Liver (tissue), 8 donors: ENCODE measurements at regions not wholly inside any gene's neighbourhood (a gene's known extent, or its start where the extent isn't known, plus 50 kb on each side); places are given as distances from the start of the nearest gene placed in this dataset.

Experiments
- DNase-seq: peaks from one replicate; pipeline ENCODE4 v3.0.0-alpha.2; 2017; ENCODE audit warnings: low spot score
- H3K27ac ChIP-seq, 2 donors: one replicate each; pipeline ENCODE4 v1.7.0; 2013; ENCODE audit warnings: inconsistent platforms in 2 of 2, low read length in 2 of 2, control low read depth in 1 of 2, low read depth in 1 of 2, mild to moderate bottlenecking in 1 of 2
- H3K27me3 ChIP-seq, 4 donors: one replicate each; pipeline versions ENCODE4 v1.6.1 to v1.7.0; 2013; ENCODE audit warnings: low read length in 3 of 4, inconsistent platforms in 1 of 4, mild to moderate bottlenecking in 1 of 4, moderate library complexity in 1 of 4; ENCODE audit not compliant: control insufficient read depth in 4 of 4, insufficient read depth in 4 of 4
- H3K36me3 ChIP-seq, 4 donors: one replicate each; pipeline versions ENCODE4 v1.6.1 to v1.7.0; 2013; ENCODE audit warnings: low read length in 3 of 4, mild to moderate bottlenecking in 3 of 4, low read depth in 1 of 4, moderate library complexity in 1 of 4; ENCODE audit not compliant: control insufficient read depth in 4 of 4, insufficient read depth in 3 of 4
- H3K4me1 ChIP-seq, 4 donors: one replicate each; pipeline versions ENCODE4 v1.6.1 to v1.7.0; 2013; ENCODE audit warnings: low read length in 3 of 4, mild to moderate bottlenecking in 3 of 4, moderate library complexity in 1 of 4; ENCODE audit not compliant: control insufficient read depth in 4 of 4, insufficient read depth in 4 of 4
- H3K4me3 ChIP-seq, 3 donors: one replicate each; pipeline versions ENCODE4 v1.6.1 to v1.7.0; 2013; ENCODE audit warnings: low read length in 3 of 3, control low read depth in 1 of 3, low read depth in 1 of 3, mild to moderate bottlenecking in 1 of 3
- H3K9ac ChIP-seq, 2 donors: one replicate each; pipeline ENCODE4 v1.7.0; 2013; ENCODE audit warnings: low read length in 2 of 2, mild to moderate bottlenecking in 2 of 2, moderate library complexity in 2 of 2, control low read depth in 1 of 2, low read depth in 1 of 2
- H3K9me3 ChIP-seq, 4 donors: one replicate each; pipeline versions ENCODE4 v1.6.1 to v1.7.0; 2013; ENCODE audit warnings: low read length in 3 of 4; ENCODE audit not compliant: control insufficient read depth in 4 of 4
- EGR1 ChIP-seq, 2 donors: IDR thresholded peaks; 2 replicates each; pipeline ENCODE4 v1.6.1; 2016 to 2018; ENCODE audit warnings: antibody characterized with exemption in 2 of 2, low read depth in 2 of 2
- GABPA ChIP-seq, 2 donors: IDR thresholded peaks in 1 of 2; conservative IDR thresholded peaks in 1 of 2; 2 replicates each; pipeline ENCODE4 v1.6.1; 2016; ENCODE audit warnings: antibody characterized with exemption in 2 of 2, mild to moderate bottlenecking in 1 of 2, moderate library complexity in 1 of 2
- HNF4A ChIP-seq, 2 donors: conservative IDR thresholded peaks; 2 replicates each; pipeline ENCODE4 v1.6.1; 2016; ENCODE audit warnings: antibody characterized with exemption in 2 of 2, mild to moderate bottlenecking in 2 of 2
- HNF4G ChIP-seq: IDR thresholded peaks from 2 replicates; pipeline ENCODE4 v1.6.1; 2016; ENCODE audit warnings: antibody characterized with exemption
- NR2F2 ChIP-seq: IDR thresholded peaks from 2 replicates; pipeline ENCODE4 v1.6.1; 2016; ENCODE audit warnings: antibody characterized with exemption
- RAD21 ChIP-seq, 2 donors: IDR thresholded peaks; 2 replicates each; pipeline ENCODE4 v1.6.1; 2016; ENCODE audit warnings: antibody characterized with exemption in 2 of 2, mild to moderate bottlenecking in 2 of 2
- RXRA ChIP-seq, 2 donors: IDR thresholded peaks; 2 replicates each; pipeline ENCODE4 v1.6.1; 2017 to 2018; ENCODE audit warnings: antibody characterized with exemption in 2 of 2, mild to moderate bottlenecking in 1 of 2
- TAF1 ChIP-seq: conservative IDR thresholded peaks from 2 replicates; pipeline ENCODE4 v1.6.1; 2016; ENCODE audit warnings: antibody characterized with exemption, mild to moderate bottlenecking
- YY1 ChIP-seq: IDR thresholded peaks from 2 replicates; pipeline ENCODE4 v1.6.1; 2016; ENCODE audit warnings: antibody characterized with exemption, mild to moderate bottlenecking
- WGBS: extraction: QIAGEN DNeasy Blood & Tissue Kit; methylation state at CpG from one replicate; pipeline ENCODE4 v1.1.7; 2013; 5-methylcytosine and 5-hydroxymethylcytosine counted together
- TF ChIP-seq, protein P1 (sequence below): IDR thresholded peaks from 2 replicates; pipeline ENCODE4 v1.6.1; 2016; ENCODE audit warnings: antibody characterized with exemption
- TF ChIP-seq, protein P2 (sequence below): fragments of 150-350 bp; IDR thresholded peaks from 2 replicates; pipeline ENCODE4 v1.5.1; 2017; ENCODE audit warnings: improper control_type of control experiment, low read depth, low read length; ENCODE audit not compliant: missing input control
- TF ChIP-seq, protein P3 (sequence below): IDR thresholded peaks from 2 replicates; pipeline ENCODE4 v1.6.1; 2016; ENCODE audit warnings: antibody characterized with exemption
- TF ChIP-seq, protein P4 (sequence below): IDR thresholded peaks from 2 replicates; pipeline ENCODE4 v1.6.1; 2016; ENCODE audit warnings: antibody characterized with exemption
- TF ChIP-seq, protein P5 (sequence below): IDR thresholded peaks from 2 replicates; pipeline ENCODE4 v1.6.1; 2016; ENCODE audit warnings: antibody characterized with exemption, mild to moderate bottlenecking
- donor health status: healthy.
- donor health status: healthy.
- donor health status: healthy.
- donor health status: healthy.
- donor health status: healthy.

DNA sequence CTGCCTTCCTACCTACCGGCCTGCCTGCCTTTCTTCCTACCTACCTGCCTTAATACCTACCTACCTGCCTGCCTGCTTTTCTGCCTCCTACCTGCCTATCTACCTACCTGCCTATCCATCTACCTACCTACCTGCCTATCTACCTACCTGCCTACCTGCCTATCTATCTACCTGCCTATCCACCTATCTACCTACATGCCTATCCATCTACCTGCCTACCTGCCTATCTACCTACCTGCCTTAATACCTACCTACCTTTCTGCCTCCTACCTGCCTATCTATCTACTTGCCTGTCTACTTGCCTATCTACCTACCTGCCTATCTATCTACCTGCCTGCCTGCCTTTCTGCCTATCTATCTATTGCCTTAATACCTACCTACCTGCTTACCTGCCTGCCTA lies 383.8 kb upstream of the PSMD7 start:
- Histone ChIP-seq H3K36me3 (no peaks in the 10 kb centered on the region), H3K4me1 (no peaks in the 10 kb centered on the region), H3K27ac (no peak overlapping the region), H3K9ac (no peak overlapping the region), H3K27me3 (peaks cover 0 to 1% (median 0%) of the 10 kb centered on the region in 4 donors), H3K4me3 (no peak overlapping the region), H3K9me3 (peaks cover 0 to 1% (median 0%) of the 10 kb centered on the region in 4 donors)
- WGBS: 86% methylated on average over 1 of the region's 1 CpG
- no peak for DNase-seq
- TF ChIP-seq RXRA (IDR thresholded peaks at IDR 0.05) (no peak), HNF4A (conservative IDR thresholded peaks at IDR 0.05) (no peak)

DNA sequence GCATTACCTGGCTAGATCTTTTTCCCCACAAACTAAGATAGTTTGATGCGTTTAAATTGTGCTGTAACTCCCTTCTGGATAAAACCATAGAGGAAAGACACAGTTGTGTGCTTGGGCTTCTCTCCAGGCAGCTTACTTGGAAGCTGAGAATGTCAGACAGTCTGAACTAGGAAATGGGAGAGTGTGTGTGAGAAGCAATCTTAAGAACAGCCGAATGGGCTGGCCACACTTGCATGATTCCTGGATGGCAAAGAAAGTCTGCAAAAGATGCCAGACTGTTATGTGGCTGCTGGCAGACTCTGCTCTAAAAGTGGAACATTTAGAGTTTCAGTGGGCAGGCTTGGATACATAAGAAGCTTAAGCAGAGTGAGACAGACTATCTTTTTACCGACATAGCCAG lies 384.3 kb upstream of the PSMD7 start:
- DNase-seq: no peak
- Histone ChIP-seq H3K27me3 (no peaks in the 10 kb centered on the region), H3K9ac (no peak overlapping the region), H3K4me3 (no peak overlapping the region), H3K9me3 (no peaks in the 10 kb centered on the region), H3K36me3 (no peaks in the 10 kb centered on the region), H3K27ac (no peak overlapping the region), H3K4me1 (no peaks in the 10 kb centered on the region)
- WGBS: 72% methylated on average over 3 of the region's 3 CpGs
- TF ChIP-seq, protein P1, sequence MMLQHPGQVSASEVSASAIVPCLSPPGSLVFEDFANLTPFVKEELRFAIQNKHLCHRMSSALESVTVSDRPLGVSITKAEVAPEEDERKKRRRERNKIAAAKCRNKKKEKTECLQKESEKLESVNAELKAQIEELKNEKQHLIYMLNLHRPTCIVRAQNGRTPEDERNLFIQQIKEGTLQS: no peak

DNA sequence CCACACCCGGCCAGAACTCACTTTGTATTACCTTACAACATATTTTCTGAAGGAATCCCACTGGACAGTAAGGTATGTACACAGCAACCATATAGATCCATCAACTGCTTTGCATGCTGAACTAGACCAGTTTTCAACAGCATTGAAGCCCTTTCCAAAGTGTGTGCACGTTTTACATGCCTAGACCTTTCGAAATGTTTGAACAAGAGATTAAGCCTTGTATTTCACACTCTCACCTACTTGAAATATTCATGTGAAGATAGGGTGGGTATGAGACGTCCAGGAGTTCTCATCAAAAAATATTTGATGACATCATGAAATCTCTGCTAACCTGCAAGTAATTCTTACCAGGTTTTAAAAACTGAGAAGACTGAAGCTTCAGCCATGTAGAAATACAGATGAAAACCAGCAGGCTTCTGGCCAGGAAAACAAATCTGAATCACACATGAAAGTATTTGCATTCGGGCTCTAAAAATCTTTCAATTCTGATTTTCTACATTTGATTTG lies 387.0 kb upstream of the PSMD7 start:
- Histone ChIP-seq H3K27me3 (peaks cover 0 to 3% (median 0%) of the 10 kb centered on the region in 4 donors), H3K9ac (no peak overlapping the region), H3K36me3 (no peaks in the 10 kb centered on the region), H3K27ac (no peak overlapping the region), H3K4me1 (no peaks in the 10 kb centered on the region), H3K9me3 (no peaks in the 10 kb centered on the region), H3K4me3 (no peak overlapping the region)
- TF ChIP-seq HNF4G (no peak), NR2F2 (no peak), RAD21 (IDR thresholded peaks at IDR 0.05) (no peak), HNF4A (conservative IDR thresholded peaks at IDR 0.05) (no peak), RXRA (IDR thresholded peaks at IDR 0.05) (no peak), EGR1 (IDR thresholded peaks at IDR 0.05; ENCODE audit: low read depth in 2 of 2) (no peak), YY1 (no peak)
- TF ChIP-seq, protein P1: no peak
- TF ChIP-seq, protein P2, sequence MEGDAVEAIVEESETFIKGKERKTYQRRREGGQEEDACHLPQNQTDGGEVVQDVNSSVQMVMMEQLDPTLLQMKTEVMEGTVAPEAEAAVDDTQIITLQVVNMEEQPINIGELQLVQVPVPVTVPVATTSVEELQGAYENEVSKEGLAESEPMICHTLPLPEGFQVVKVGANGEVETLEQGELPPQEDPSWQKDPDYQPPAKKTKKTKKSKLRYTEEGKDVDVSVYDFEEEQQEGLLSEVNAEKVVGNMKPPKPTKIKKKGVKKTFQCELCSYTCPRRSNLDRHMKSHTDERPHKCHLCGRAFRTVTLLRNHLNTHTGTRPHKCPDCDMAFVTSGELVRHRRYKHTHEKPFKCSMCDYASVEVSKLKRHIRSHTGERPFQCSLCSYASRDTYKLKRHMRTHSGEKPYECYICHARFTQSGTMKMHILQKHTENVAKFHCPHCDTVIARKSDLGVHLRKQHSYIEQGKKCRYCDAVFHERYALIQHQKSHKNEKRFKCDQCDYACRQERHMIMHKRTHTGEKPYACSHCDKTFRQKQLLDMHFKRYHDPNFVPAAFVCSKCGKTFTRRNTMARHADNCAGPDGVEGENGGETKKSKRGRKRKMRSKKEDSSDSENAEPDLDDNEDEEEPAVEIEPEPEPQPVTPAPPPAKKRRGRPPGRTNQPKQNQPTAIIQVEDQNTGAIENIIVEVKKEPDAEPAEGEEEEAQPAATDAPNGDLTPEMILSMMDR: no peak
- 53% methylated on average over 5 of the region's 5 CpGs for WGBS
- no peak for DNase-seq

DNA sequence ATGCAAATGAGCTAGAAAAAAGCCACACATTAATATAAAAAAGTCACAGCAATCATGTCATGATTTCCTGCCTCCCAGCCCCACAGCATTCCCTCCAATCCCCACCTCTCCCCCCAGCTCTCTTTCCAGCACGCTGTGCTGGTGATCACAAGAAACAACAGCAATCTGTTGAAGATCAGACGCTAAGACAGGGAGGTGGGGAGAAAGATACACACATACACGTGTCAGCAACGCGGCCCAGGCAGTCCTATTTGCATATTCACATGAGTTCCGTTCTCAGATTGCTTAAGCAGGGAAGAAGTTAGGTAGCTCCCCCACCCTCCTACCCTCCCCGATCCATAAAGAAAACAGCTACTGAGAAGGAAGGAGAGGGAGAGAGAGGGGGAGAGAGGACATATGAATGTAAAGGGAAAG lies 405.5 kb upstream of the PSMD7 start:
- H3K4me3 ChIP-seq: no peak overlapping the region
- H3K36me3 ChIP-seq: no peaks in the 10 kb centered on the region
- no peak overlapping the region for H3K9ac ChIP-seq
- peaks cover 0 to 8% (median 0%) of the 10 kb centered on the region in 4 donors for H3K27me3 ChIP-seq
- no peak for DNase-seq
- no peaks in the 10 kb centered on the region for H3K4me1 ChIP-seq
- no peaks in the 10 kb centered on the region for H3K9me3 ChIP-seq
- H3K27ac ChIP-seq: no peak overlapping the region
- 2% methylated on average over 7 of the region's 7 CpGs for WGBS
- TF ChIP-seq GABPA (IDR thresholded peaks at IDR 0.05 in 1 of 2, conservative IDR thresholded peaks at IDR 0.05 in 1 of 2): no peak
- no peak for TF ChIP-seq NR2F2
- TF ChIP-seq EGR1 (IDR thresholded peaks at IDR 0.05; ENCODE audit: low read depth in 2 of 2): no peak
- no peak for TF ChIP-seq RAD21 (IDR thresholded peaks at IDR 0.05)
- TF ChIP-seq, protein P3, sequence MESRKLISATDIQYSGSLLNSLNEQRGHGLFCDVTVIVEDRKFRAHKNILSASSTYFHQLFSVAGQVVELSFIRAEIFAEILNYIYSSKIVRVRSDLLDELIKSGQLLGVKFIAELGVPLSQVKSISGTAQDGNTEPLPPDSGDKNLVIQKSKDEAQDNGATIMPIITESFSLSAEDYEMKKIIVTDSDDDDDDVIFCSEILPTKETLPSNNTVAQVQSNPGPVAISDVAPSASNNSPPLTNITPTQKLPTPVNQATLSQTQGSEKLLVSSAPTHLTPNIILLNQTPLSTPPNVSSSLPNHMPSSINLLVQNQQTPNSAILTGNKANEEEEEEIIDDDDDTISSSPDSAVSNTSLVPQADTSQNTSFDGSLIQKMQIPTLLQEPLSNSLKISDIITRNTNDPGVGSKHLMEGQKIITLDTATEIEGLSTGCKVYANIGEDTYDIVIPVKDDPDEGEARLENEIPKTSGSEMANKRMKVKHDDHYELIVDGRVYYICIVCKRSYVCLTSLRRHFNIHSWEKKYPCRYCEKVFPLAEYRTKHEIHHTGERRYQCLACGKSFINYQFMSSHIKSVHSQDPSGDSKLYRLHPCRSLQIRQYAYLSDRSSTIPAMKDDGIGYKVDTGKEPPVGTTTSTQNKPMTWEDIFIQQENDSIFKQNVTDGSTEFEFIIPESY: no peak
- no peak for TF ChIP-seq YY1
- TF ChIP-seq, protein P4, sequence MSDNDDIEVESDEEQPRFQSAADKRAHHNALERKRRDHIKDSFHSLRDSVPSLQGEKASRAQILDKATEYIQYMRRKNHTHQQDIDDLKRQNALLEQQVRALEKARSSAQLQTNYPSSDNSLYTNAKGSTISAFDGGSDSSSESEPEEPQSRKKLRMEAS: no peak
- TF ChIP-seq, protein P1: no peak
- TF ChIP-seq TAF1: no peak
- TF ChIP-seq, protein P5, sequence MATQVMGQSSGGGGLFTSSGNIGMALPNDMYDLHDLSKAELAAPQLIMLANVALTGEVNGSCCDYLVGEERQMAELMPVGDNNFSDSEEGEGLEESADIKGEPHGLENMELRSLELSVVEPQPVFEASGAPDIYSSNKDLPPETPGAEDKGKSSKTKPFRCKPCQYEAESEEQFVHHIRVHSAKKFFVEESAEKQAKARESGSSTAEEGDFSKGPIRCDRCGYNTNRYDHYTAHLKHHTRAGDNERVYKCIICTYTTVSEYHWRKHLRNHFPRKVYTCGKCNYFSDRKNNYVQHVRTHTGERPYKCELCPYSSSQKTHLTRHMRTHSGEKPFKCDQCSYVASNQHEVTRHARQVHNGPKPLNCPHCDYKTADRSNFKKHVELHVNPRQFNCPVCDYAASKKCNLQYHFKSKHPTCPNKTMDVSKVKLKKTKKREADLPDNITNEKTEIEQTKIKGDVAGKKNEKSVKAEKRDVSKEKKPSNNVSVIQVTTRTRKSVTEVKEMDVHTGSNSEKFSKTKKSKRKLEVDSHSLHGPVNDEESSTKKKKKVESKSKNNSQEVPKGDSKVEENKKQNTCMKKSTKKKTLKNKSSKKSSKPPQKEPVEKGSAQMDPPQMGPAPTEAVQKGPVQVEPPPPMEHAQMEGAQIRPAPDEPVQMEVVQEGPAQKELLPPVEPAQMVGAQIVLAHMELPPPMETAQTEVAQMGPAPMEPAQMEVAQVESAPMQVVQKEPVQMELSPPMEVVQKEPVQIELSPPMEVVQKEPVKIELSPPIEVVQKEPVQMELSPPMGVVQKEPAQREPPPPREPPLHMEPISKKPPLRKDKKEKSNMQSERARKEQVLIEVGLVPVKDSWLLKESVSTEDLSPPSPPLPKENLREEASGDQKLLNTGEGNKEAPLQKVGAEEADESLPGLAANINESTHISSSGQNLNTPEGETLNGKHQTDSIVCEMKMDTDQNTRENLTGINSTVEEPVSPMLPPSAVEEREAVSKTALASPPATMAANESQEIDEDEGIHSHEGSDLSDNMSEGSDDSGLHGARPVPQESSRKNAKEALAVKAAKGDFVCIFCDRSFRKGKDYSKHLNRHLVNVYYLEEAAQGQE: no peak
- no peak for TF ChIP-seq RXRA (IDR thresholded peaks at IDR 0.05)
